T-helper 1 cell treated with Interleukin-12 subunit alpha and Interleukin-12 subunit beta and Interleukin-4 antibody, amounts not matched to agents 30 μg/mL and 1 μg/mL, for 36 hours (primary cell): ENCODE measurements at regions not wholly inside any gene's neighbourhood (a gene's known extent, or its start where the extent isn't known, plus 50 kb on each side); places are given as distances from the start of the nearest gene placed in this dataset.

Source experiments
- H3K27ac Mint-ChIP-seq: one replicate; pipeline ENCODE4 v1.8.0; 2021; ENCODE audit warnings: mild to moderate bottlenecking, mixed read lengths
- H3K27me3 Mint-ChIP-seq: one replicate; pipeline ENCODE4 v1.8.0; 2021; ENCODE audit warnings: low read depth, mixed read lengths
- H3K36me3 Mint-ChIP-seq: one replicate; pipeline ENCODE4 v1.8.0; 2021; ENCODE audit warnings: low read depth, mixed read lengths
- H3K4me1 Mint-ChIP-seq: one replicate; pipeline ENCODE4 v1.8.0; 2021; ENCODE audit warnings: low read depth, mixed read lengths
- H3K4me3 Mint-ChIP-seq: one replicate; pipeline ENCODE4 v1.8.0; 2021; ENCODE audit warnings: mild to moderate bottlenecking, moderate library complexity, mixed read lengths
- H3K9me3 Mint-ChIP-seq: one replicate; pipeline ENCODE4 v1.8.0; 2021; ENCODE audit warnings: mixed read lengths

GRCh38 chr12:115094163-115094816, 410.3 kb upstream of the TBX3 start:
- Mint-ChIP-seq H3K9me3 (peaks cover 38% of the 10 kb centered on the region), H3K27ac (no peak overlapping the region), H3K4me3 (no peak overlapping the region), H3K4me1 (no peaks in the 10 kb centered on the region), H3K27me3 (no peaks in the 10 kb centered on the region), H3K36me3 (no peaks in the 10 kb centered on the region)

GRCh38 chr12:115093261-115093660, 409.3 kb upstream of the TBX3 start:
- Mint-ChIP-seq H3K4me1 (no peaks in the 10 kb centered on the region), H3K36me3 (no peaks in the 10 kb centered on the region), H3K27ac (no peak overlapping the region), H3K4me3 (no peak overlapping the region), H3K9me3 (peaks cover 43% of the 10 kb centered on the region), H3K27me3 (no peaks in the 10 kb centered on the region)

- Mint-ChIP-seq H3K4me1 (no peaks in the 10 kb centered on the region), H3K4me3 (no peak overlapping the region), H3K27me3 (no peaks in the 10 kb centered on the region), H3K27ac (no peak overlapping the region), H3K36me3 (no peaks in the 10 kb centered on the region), H3K9me3 (peaks cover 31% of the 10 kb centered on the region)
These were observed 406.8 kb upstream of the TBX3 start for GRCh38 chr12:115090783-115091182.

GRCh38 chr12:115088995-115089841, 405.2 kb upstream of the TBX3 start:
- H3K36me3 Mint-ChIP-seq: no peaks in the 10 kb centered on the region
- H3K4me1 Mint-ChIP-seq: no peaks in the 10 kb centered on the region
- no peaks in the 10 kb centered on the region for H3K27me3 Mint-ChIP-seq
- H3K27ac Mint-ChIP-seq: no peak overlapping the region
- peaks cover 32% of the 10 kb centered on the region for H3K9me3 Mint-ChIP-seq
- H3K4me3 Mint-ChIP-seq: no peak overlapping the region

DNA sequence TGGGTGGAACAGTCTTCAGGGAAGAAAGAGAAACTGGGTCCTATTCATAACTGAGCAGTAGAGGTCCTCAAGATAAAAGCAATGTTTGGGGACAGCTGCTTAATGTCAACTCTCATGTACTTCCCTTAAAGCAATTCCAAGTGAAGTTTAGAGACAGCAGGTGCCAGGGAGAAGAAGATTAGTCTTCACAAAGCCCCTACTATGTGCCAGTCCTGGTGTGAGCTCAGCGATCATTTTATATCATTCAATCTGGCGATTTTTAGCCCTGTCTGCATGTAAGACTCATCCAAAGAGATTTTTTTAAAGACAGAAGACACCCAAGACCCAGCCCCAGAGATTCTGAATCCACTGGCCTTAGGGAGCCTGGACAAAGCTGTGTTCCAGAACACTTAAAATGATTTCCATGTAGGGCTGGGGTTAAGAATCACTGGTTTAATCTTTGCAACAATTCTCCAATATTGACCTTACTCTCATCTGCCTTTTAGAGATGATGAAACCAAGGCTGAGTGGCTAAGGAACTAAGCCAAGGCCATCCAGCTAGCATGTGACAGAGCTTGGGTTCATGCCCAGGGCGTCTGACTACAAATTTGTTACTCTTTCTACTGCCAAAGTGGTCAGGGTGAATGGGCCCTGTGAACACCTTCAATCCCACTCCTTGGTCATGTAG, 404.5 kb upstream of the TBX3 start:
- Mint-ChIP-seq H3K36me3 (no peaks in the 10 kb centered on the region), H3K9me3 (peaks cover 32% of the 10 kb centered on the region), H3K4me3 (no peak overlapping the region), H3K4me1 (no peaks in the 10 kb centered on the region), H3K27ac (no peak overlapping the region), H3K27me3 (no peaks in the 10 kb centered on the region)

GRCh38 chr12:115085594-115085993, 401.6 kb upstream of the TBX3 start:
- H3K27me3 Mint-ChIP-seq: no peaks in the 10 kb centered on the region
- no peaks in the 10 kb centered on the region for H3K36me3 Mint-ChIP-seq
- no peaks in the 10 kb centered on the region for H3K4me1 Mint-ChIP-seq
- H3K27ac Mint-ChIP-seq: no peak overlapping the region
- peaks cover 19% of the 10 kb centered on the region for H3K9me3 Mint-ChIP-seq
- no peak overlapping the region for H3K4me3 Mint-ChIP-seq

GRCh38 chr12:115079760-115080159, 395.8 kb upstream of the TBX3 start:
- Mint-ChIP-seq H3K36me3 (no peaks in the 10 kb centered on the region), H3K9me3 (peaks cover 4% of the 10 kb centered on the region), H3K27ac (no peak overlapping the region), H3K4me1 (no peaks in the 10 kb centered on the region), H3K4me3 (no peak overlapping the region), H3K27me3 (no peaks in the 10 kb centered on the region)

- H3K4me3 Mint-ChIP-seq: no peak overlapping the region
- no peak overlapping the region for H3K27ac Mint-ChIP-seq
- H3K36me3 Mint-ChIP-seq: no peaks in the 10 kb centered on the region
- no peaks in the 10 kb centered on the region for H3K4me1 Mint-ChIP-seq
- no peaks in the 10 kb centered on the region for H3K27me3 Mint-ChIP-seq
- no peaks in the 10 kb centered on the region for H3K9me3 Mint-ChIP-seq
These were observed 395.0 kb upstream of the TBX3 start for GRCh38 chr12:115078990-115079389.

- H3K4me3 Mint-ChIP-seq: no peak overlapping the region
- no peaks in the 10 kb centered on the region for H3K9me3 Mint-ChIP-seq
- no peaks in the 10 kb centered on the region for H3K4me1 Mint-ChIP-seq
- no peaks in the 10 kb centered on the region for H3K27me3 Mint-ChIP-seq
- no peaks in the 10 kb centered on the region for H3K36me3 Mint-ChIP-seq
- no peak overlapping the region for H3K27ac Mint-ChIP-seq
These were observed 394.4 kb upstream of the TBX3 start for GRCh38 chr12:115078334-115078733.

DNA sequence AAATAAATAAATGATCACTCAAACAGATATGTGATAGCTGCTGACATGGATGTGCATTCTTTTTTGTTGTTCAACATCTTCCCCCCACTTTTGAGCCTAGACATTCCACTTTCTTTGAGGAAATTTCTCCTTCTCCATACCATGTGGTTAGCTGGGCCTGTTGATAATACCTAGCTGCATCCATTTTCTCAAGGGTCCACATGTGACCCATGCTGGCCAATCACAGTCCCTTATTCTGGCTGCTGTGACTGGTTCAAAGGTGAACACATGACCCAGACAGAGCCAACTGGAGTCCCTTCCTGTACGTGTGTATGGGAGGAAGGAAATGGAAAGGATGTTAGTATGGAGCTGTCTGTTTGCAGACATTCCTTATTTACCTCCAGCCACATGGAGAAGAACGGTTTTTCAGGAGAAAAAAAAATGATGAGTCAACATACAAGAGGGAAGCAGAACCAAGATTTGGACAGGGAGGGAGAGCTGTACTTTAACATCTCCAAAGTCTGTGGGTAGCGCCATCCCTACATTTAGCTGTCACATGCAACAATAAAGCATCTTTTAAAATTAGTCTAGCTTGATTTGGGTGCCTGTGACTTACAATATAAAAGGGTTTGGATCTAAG, 391.7 kb upstream of the TBX3 start:
- H3K4me3 Mint-ChIP-seq: no peak overlapping the region
- H3K9me3 Mint-ChIP-seq: peaks cover 4% of the 10 kb centered on the region
- H3K36me3 Mint-ChIP-seq: no peaks in the 10 kb centered on the region
- no peaks in the 10 kb centered on the region for H3K27me3 Mint-ChIP-seq
- no peak overlapping the region for H3K27ac Mint-ChIP-seq
- H3K4me1 Mint-ChIP-seq: no peaks in the 10 kb centered on the region

- no peaks in the 10 kb centered on the region for H3K4me1 Mint-ChIP-seq
- H3K9me3 Mint-ChIP-seq: peaks cover 9% of the 10 kb centered on the region
- H3K27me3 Mint-ChIP-seq: no peaks in the 10 kb centered on the region
- no peak overlapping the region for H3K27ac Mint-ChIP-seq
- H3K4me3 Mint-ChIP-seq: no peak overlapping the region
- no peaks in the 10 kb centered on the region for H3K36me3 Mint-ChIP-seq
These were observed 390.6 kb upstream of the TBX3 start for GRCh38 chr12:115074617-115075016.

DNA sequence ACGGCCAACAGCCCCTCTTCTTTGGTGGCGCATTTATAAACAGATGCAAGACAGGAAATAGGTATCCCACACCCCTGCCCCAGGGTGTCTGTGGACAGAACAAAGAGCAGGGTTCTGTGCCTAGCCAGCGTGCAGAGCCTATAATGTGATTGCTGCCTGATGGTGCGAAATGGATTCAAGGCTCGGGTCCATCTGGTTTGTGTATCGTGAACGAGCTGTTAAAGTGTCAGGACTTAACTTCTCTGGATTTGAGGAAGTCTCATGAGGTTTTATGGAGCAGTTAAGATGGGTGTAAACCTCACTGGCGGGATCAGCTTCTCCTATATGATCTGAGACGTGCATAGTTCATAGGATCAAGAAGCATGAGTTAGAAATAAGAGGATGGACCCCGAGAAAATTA, 388.7 kb upstream of the TBX3 start:
- no peaks in the 10 kb centered on the region for H3K36me3 Mint-ChIP-seq
- peaks cover 16% of the 10 kb centered on the region for H3K9me3 Mint-ChIP-seq
- H3K27me3 Mint-ChIP-seq: no peaks in the 10 kb centered on the region
- no peak overlapping the region for H3K27ac Mint-ChIP-seq
- H3K4me3 Mint-ChIP-seq: no peak overlapping the region
- no peaks in the 10 kb centered on the region for H3K4me1 Mint-ChIP-seq

- Mint-ChIP-seq H3K27ac (no peak overlapping the region), H3K27me3 (no peaks in the 10 kb centered on the region), H3K4me1 (no peaks in the 10 kb centered on the region), H3K36me3 (no peaks in the 10 kb centered on the region), H3K9me3 (peaks cover 18% of the 10 kb centered on the region), H3K4me3 (no peak overlapping the region)
These were observed 386.3 kb upstream of the TBX3 start for GRCh38 chr12:115070313-115070712.

DNA sequence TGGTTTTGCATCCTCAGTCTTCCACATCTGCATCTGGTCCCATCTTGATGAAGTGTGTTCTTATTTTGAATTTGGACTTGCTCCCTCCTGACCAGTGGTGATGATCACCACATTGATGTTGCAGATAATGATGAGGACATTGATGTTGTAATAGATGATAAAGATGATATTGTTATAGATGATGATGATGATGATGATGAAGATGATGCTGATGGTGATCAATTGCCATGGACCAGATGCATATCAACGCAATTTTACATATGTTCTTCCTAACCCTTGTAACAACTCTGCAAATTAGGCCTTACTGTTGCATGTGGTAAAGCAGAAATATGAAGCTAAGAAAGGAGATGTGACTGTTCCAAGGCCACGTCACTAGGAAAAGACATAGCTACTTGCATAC, 380.3 kb upstream of the TBX3 start:
- Mint-ChIP-seq H3K27ac (no peak overlapping the region), H3K27me3 (no peaks in the 10 kb centered on the region), H3K9me3 (peaks cover 6% of the 10 kb centered on the region), H3K36me3 (no peaks in the 10 kb centered on the region), H3K4me3 (no peak overlapping the region), H3K4me1 (no peaks in the 10 kb centered on the region)
